MCF 10A (cell line): ENCODE measurements at regions not wholly inside any gene's neighbourhood (a gene's known extent, or its start where the extent isn't known, plus 50 kb on each side); places are given as distances from the start of the nearest gene placed in this dataset.

ENCODE experiments used
- BruUV-seq: library from RNA; stranded (reverse); fragments of 400-500 nt; replicated peaks from 2 replicates; lab custom pipeline; 2021; lab: Mats Ljungman, UMichigan
- CTCF ChIA-PET: fragments of 300-600 bp; sonication (Branson Sonifier 250); formaldehyde crosslinking; extraction: SDS; loops from one replicate; lab custom pipeline; 2021; ENCODE audit warnings: antibody characterized with exemption, inconsistent platforms; lab: Yijun Ruan, JAX
- POLR2A ChIA-PET: fragments of 300-600, 350-650 bp; sonication (Branson Sonifier 250); formaldehyde crosslinking; extraction: SDS; loops from one replicate; lab custom pipeline; 2020; ENCODE audit warnings: antibody characterized with exemption, inconsistent platforms; lab: Yijun Ruan, JAX
- DNase-seq: peaks from one replicate; pipeline ENCODE4 v3.0.0-alpha.2; 2018; ENCODE audit not compliant: unreplicated experiment
- H3K27ac Mint-ChIP-seq: one replicate; pipeline ENCODE4 v1.8.0; 2022; ENCODE audit warnings: mild to moderate bottlenecking, low read depth, mixed read lengths; ENCODE audit not compliant: unreplicated experiment
- H3K27me3 Mint-ChIP-seq: one replicate; pipeline ENCODE4 v1.8.0; 2022; ENCODE audit warnings: mixed read lengths; ENCODE audit not compliant: insufficient read depth, unreplicated experiment
- H3K36me3 Mint-ChIP-seq: one replicate; pipeline ENCODE4 v1.8.0; 2022; ENCODE audit warnings: mild to moderate bottlenecking, moderate library complexity, mixed read lengths; ENCODE audit not compliant: insufficient read depth, unreplicated experiment
- H3K4me1 Mint-ChIP-seq: one replicate; pipeline ENCODE4 v1.8.0; 2022; ENCODE audit warnings: mixed read lengths; ENCODE audit not compliant: insufficient read depth, unreplicated experiment
- H3K4me3 Mint-ChIP-seq: one replicate; pipeline ENCODE4 v1.8.0; 2022; ENCODE audit warnings: mild to moderate bottlenecking, moderate library complexity, mixed read lengths; ENCODE audit not compliant: unreplicated experiment
- H3K9me3 Mint-ChIP-seq: one replicate; pipeline ENCODE4 v1.8.0; 2022; ENCODE audit warnings: mixed read lengths; ENCODE audit not compliant: unreplicated experiment
- intact Hi-C: fragments of 100-400 bp; cut with micrococcal nuclease; formaldehyde crosslinking; loops from 2 replicates; pipeline ENCODE4 v1.14.1; 2022
- TF ChIP-seq, protein P1 (sequence below): fragments of 200-600 bp; IDR thresholded peaks from one replicate; pipeline ENCODE4 v1.8.0; 2022; ENCODE audit warnings: antibody characterized with exemption, mild to moderate bottlenecking; ENCODE audit not compliant: unreplicated experiment

DNA sequence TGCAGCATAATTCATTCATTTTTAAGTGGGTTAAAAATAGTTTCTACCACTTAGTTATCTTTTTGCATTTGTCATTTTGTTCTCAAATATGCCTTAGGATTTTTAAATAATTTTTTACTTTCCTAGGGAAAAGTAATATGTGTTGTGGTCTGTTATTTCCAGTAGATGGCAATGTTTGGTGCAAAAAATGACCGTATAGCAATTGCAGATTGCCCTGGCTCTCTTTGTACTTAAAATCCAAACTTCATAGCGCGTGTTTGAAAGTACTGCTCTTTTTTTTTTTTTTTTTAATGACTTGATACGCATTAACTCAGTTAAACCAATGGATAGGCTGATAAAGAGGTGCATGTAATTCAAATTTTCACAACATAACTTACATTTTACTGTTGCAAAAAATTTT is 74.4 kb upstream of the RBMX start:
- H3K36me3 Mint-ChIP-seq = no peaks in the 10 kb centered on the region
- BruUV-seq = no TSS peak
- TF ChIP-seq, protein P1, sequence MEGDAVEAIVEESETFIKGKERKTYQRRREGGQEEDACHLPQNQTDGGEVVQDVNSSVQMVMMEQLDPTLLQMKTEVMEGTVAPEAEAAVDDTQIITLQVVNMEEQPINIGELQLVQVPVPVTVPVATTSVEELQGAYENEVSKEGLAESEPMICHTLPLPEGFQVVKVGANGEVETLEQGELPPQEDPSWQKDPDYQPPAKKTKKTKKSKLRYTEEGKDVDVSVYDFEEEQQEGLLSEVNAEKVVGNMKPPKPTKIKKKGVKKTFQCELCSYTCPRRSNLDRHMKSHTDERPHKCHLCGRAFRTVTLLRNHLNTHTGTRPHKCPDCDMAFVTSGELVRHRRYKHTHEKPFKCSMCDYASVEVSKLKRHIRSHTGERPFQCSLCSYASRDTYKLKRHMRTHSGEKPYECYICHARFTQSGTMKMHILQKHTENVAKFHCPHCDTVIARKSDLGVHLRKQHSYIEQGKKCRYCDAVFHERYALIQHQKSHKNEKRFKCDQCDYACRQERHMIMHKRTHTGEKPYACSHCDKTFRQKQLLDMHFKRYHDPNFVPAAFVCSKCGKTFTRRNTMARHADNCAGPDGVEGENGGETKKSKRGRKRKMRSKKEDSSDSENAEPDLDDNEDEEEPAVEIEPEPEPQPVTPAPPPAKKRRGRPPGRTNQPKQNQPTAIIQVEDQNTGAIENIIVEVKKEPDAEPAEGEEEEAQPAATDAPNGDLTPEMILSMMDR = no peak

GRCh38 chrX:136953867-136954787 is 73.6 kb upstream of the RBMX start:
- peak; percentile 73 for DNase-seq
- BruUV-seq = no TSS peak
- no peaks in the 10 kb centered on the region for H3K9me3 Mint-ChIP-seq
- H3K4me3 Mint-ChIP-seq = no peak overlapping the region
- no peaks in the 10 kb centered on the region for H3K4me1 Mint-ChIP-seq
- TF ChIP-seq, protein P1 = peak; percentile 54
- no peaks in the 10 kb centered on the region for H3K27me3 Mint-ChIP-seq
- H3K36me3 Mint-ChIP-seq = no peaks in the 10 kb centered on the region
- CTCF ChIA-PET = interaction anchor here (0.6 to 1.4 kb wide), 15 partner anchors 9 to 1592 kb away, joined by 3 to 6 read pairs (median 3); no protein-coding TSS in a partner anchor
- POLR2A ChIA-PET = no interaction called here
- intact Hi-C loops = loop anchor here (2.0 kb wide), 2 partner anchors 1073 to 1081 kb away; no protein-coding TSS in a partner anchor
- no peak overlapping the region for H3K27ac Mint-ChIP-seq

More for the DNA sequence above, 74.4 kb upstream of the RBMX start:
- CTCF ChIA-PET = interaction anchor here (0.6 to 1.4 kb wide), 12 partner anchors 13 to 1074 kb away, joined by 3 to 5 read pairs (median 4); no protein-coding TSS in a partner anchor
- DNase-seq = peak; percentile 27
- Mint-ChIP-seq H3K9me3 (no peaks in the 10 kb centered on the region), H3K4me1 (no peaks in the 10 kb centered on the region), H3K27ac (no peak overlapping the region), H3K4me3 (no peak overlapping the region), H3K27me3 (no peaks in the 10 kb centered on the region)
- POLR2A ChIA-PET = no interaction called here
- intact Hi-C loops = loop anchor here (1.0 to 2.0 kb wide), 4 partner anchors 97 to 1080 kb away; no protein-coding TSS in a partner anchor

DNA sequence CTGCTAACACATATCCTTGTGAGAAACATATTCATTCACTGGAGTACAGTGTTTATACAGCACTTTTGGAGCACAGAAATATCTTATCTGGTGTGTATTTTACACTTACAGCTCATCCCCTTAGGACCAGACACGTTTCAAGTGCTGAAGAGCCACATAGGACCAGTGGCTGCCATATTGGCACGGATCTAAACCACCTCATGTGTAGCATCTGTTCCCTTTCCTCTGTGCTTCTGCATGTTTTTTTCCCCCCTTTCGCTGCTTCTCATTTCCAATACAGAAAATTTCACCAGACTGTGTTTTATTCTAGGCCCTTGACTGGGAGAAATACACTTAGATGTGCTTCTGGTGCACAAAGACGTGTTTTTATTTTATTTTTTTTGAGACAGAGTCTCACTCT is 69.7 kb upstream of the RBMX start:
- intact Hi-C loops = no loop called here
- Mint-ChIP-seq H3K4me3 (no peak overlapping the region), H3K4me1 (no peaks in the 10 kb centered on the region), H3K27ac (no peak overlapping the region), H3K9me3 (no peaks in the 10 kb centered on the region), H3K27me3 (no peaks in the 10 kb centered on the region), H3K36me3 (no peaks in the 10 kb centered on the region)
- POLR2A ChIA-PET = no interaction called here
- CTCF ChIA-PET = no interaction called here
- no peak for DNase-seq
- TF ChIP-seq, protein P1 = no peak
- BruUV-seq = no TSS peak
